Loucy (cell line): ENCODE measurements at regions not wholly inside any gene's neighbourhood (a gene's known extent, or its start where the extent isn't known, plus 50 kb on each side); places are given as distances from the start of the nearest gene placed in this dataset.

ENCODE experiments used
- CTCF ChIP-seq: fragments of 200-600 bp; sonication (generic); conservative IDR thresholded peaks from 2 replicates; pipeline ENCODE4 v1.5.1; 2014; ENCODE audit warnings: mild to moderate bottlenecking, antibody characterized with exemption, low read length
- EZH2phosphoT487 ChIP-seq: fragments of 200-600 bp; IDR thresholded peaks from 2 replicates; pipeline ENCODE4 v1.6.1; 2018; ENCODE audit warnings: antibody characterized with exemption, mild to moderate bottlenecking, moderate library complexity, borderline replicate concordance

- TF ChIP-seq CTCF (no peak), EZH2phosphoT487 (no peak)
These were observed 177.9 kb upstream of the CCNG1 start for GRCh38 chr5:163259495-163259894.
